ENCODE measurements at regions not wholly inside any gene's neighbourhood (a gene's known extent, or its start where the extent isn't known, plus 50 kb on each side); places are given as distances from the start of the nearest gene placed in this dataset.
"Not testable (repeated sequence)": the region's sequence is repeated elsewhere in the genome, so short reads cannot be mapped to it uniquely, and the experiment has no call there.

DNA sequence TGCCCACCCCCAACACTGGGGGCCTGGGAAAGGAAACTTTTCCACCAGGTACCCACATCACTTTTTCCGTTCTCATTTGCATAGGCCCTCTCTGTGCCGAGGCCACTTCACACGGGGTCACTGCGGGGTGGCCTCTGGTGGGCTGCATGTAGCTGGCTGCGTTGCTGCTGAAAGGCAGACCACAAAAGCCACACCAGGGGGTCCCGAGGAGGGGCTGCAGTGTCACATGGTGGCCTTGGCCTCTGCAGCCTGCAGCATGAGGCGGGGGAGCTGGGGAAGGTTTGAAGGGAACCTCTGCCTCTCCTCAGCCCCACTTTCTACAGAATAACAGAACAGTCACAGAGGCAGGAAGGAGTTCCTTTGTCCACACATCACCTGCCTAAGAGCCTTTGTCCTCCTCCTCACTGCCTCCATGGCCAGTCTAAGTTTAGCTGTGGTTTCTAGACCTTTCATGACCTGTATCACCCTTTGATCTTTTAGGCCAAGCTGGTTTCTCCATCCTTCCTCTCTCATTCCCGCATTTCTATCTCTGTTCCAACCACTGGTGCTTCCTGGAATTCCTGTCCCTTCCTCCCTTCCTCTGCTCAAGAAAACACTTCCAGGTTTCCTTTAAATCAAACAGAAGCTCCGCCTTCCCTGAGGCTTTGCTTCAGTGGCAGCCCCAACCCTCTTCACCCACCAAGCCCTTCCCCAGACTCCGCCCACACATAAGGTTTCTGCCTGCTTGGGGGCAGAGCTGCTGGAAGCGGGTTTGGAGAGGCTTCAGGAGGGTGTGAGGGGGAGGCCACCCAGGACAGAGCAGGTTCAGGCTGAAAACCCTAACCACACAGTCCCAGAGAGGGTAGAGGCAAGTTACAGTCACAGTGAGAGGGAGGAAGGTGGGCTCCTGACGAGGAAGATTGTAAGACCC, 150.7 kb upstream of the TLE3 start:
- DNase-seq (ENCODE audit: low spot score), result no peak

DNA sequence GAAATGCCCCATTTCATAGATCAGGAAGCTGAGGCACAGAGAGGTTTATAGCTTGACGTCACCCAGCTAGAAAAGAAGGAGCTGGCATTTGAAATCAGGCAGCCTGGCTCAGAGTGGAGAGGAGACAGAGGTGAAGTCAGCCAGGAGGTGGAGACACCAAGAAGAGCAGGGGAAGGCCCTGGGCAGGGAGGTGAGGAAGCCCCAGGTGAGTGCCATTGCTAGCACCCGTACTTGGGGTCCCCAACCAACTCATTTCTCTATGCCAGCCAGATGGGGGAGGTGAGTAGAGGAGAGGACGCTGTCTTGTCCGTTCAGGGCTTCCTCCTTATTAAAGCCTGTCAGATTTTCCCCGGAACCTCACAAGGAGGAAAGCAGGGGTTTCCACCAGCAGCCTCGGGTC, 149.6 kb upstream of the TLE3 start:
- no peak for DNase-seq (ENCODE audit: low spot score)

DNA sequence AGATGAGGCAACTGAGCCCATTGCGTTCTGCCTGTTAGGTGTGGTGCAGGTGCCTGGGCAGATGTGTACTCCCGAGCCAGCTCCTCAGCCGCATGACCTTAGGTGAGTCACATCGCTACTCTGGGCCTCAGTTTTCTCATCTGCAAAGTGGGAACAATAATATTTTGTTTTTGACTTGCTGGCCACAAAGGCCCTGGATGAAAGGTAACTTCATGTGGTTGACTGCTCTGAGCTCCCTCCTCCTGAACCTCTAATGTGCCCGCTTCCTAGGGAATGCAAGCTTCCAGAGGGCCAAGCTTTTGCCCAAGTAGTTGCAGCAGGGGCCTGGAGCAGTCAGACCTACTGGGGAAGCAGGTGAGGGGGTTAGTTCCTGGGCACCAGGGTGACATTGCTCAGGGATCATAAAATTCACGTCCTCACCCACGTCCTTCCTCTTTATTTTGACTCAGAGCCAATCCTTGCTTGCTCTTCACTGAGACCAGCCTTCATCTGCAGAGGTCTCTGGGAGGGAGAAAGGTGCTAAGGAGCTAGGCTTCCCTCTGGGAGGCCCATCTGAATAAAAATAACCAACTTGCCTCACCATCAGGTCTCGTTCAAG, 149.0 kb upstream of the TLE3 start:
- no peak for DNase-seq (ENCODE audit: low spot score)

DNA sequence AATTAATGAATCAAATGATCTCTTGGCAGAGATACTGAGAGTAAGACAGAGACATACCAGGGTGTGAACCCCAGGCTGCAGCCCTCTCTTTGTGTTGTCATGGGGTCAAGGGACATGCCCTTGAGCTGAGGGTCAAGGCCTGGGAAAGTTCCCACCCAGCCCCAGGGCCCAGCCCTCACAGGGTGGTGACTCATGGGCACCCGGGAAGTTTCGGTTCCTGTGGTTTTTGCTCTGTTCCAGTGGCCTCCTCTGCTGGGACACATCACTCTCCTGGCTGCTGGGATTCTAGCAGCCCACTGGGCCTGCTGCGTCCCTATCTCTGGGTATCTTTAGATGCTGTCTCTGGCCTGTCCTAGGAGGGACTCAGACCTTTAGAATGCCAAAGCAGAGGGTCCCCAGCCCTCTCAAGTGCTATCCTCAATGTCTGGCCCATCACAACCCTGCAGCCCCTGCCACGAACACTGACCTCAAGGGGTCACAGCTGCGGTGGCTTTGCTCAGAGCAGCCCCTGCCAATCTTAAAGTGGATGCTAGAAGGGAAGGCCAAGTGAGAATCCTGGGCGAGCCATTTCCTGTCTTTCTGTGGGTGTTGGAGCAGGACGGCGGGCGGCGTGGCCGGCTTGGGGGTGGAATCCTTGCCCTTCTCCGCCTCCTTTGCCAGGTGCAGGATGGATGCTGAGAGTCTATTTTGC, 148.4 kb upstream of the TLE3 start:
- no peak for DNase-seq (ENCODE audit: low spot score)

DNA sequence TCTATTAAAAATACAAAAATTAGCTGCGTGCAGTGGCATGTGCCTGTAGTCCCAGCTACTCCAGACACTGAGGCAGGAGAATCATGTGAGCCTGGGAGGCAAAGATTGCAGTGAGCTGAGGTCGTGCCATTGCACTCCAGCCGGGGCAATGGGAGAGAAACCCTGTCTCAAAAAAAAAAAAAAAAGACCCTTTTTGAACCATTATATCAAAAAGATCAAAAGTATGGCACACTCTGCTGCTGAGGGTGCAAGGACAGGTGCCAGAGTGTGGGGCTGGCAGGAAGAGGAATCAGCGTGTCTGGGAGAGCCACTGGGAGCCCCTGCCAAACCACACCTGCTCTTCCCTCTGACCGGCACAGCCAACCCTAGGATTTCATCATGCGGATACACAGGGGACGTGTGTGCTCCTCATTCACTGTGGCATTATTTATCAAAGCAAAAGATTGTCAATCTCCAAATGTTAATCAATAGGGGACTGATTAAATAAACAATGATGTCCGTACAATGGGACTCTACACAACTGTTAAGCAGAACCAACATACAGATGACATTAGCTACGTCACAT, 147.3 kb upstream of the TLE3 start:
- no peak for DNase-seq (ENCODE audit: low spot score)

DNA sequence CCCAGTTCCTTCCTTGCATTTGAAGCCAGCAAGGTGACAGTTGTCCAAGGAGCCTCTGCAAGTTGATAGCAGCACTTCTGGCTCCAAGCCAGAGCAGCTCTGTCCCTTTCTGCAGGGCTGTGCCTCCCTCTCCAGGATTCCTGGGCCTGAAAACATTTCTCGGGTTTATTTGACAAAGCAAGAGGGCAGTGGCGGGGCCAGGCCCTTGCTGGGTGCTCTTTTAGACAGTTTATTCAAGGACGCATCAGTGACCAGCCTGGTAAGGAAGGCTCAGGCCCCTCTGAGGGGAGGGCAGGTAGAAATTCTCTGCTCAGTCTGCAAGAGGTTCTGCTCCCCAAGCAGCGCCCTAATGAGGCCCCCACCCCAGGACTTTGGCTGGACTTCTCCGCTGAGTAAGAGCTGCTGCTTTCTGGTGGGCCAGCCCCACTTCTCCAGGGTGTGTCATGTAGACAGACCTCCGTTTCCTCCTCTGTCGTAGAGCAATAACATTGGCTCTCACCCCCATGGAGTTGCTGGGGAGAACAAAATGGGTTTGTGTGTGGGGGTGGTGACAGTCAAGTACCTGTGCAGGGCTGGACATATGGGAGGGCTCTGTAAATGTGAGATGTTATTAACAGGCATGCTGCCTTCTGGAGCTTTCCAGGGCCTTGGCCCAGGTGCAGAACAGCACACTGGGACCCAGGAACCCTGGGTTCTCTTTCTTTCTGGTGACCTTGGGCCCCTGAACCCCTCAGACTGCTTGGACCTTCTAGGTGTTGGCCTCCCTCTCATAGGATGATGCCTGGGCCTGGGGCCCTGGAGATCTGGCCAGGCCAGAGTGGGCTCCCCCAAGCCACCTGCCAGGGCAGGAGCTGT, 146.2 kb upstream of the TLE3 start:
- no peak for DNase-seq (ENCODE audit: low spot score)

DNA sequence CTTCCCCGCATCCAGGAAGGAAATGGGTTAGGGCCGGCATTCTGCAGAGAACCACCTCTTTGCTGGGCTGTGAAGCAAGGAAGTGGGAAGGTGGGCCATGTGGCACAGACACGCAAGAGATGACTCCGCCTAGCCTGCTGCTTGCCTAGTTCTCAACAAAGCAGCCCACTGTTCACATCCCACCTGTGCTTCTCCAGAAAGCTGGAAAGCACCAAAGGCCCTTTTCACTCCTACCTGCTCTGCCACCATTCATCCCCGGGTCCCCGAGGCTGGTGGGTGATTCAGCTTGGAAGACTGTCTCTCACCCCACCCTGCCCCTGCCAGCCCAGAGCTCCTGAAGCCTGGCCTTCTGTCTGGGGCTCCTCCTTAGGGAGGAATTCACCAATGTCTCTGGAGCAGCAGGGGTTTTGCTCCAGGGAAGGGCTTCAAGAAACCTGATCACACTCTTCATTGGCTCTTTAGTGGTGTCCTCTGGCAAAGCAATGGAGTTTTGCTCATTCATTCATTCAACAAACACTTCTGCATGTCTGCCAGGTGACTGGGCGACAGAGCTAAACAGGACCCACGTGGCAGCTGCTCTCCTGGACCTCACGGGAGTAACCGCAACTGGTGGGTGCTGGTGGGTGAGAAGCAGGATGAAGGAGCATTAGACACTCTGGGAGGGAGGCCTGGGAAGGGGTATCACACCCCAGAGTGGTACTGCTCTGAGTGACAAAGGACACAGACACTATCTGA, 145.4 kb upstream of the TLE3 start:
- no peak for DNase-seq (ENCODE audit: low spot score)

DNA sequence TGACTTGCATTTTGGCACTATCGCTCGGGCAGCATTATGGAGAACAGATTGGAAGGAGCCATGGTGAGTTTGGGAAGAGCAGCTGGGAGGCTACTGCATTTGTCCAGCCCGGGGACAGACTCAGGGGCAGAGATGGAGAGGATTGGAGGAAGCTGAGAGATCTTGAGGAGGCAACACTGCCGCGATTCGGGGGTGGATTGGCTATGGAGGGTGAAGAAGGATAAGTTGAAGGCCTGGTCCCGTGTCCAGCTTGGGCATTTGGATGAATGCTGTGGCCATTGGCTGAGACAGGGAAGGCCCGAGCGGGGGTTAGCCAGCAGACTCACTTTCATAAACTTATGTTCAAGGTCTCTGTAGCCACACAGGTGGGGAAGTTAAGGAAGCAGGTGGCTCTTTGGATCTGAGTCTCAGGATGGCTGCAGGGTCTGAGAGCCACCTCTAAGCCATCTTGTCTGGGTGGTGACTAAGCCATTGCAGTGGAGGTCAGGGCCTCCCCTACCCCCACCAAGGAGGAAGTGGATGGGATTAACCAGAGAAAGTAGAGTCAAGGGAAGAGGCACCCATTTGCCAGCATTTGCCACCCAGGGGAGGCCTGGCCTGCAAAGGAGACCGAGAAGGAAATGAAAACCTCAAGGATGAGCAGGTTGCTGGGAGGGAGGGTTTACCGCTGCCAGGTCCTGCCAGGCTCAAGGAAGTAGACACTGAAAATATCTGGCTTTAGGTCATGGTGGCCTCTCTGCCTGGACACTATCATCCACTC, 144.0 kb upstream of the TLE3 start:
- no peak for DNase-seq (ENCODE audit: low spot score)

DNA sequence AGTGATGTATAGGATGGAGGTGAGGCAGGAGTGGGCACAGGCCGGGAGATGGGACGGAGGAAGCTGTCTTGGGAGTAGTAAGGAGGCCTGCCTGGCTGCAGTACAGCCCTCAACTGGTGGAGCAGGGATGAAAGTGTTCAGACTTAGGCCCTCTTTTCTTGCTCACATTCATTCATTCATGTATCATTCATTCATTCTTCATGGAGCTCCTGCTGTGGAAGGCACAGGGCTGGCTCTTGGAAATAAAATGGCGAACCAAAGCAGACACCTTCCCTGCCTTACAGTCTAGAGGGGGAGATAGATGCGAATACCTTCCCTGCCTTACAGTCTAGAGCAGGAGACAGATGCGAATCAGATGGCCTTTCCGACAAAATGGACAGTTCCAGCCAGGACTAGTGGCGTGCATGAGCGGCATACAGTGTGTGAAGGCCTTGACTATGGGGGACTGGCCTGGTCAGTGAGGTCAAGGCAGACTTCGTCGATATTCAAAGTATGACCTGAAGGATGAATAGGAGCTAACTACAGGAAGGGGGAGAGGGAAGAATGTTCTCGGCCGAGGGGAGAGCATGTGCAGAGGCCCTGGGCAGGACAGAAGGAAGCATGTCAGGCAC, 143.2 kb upstream of the TLE3 start:
- DNase-seq (ENCODE audit: low spot score), result no peak

DNA sequence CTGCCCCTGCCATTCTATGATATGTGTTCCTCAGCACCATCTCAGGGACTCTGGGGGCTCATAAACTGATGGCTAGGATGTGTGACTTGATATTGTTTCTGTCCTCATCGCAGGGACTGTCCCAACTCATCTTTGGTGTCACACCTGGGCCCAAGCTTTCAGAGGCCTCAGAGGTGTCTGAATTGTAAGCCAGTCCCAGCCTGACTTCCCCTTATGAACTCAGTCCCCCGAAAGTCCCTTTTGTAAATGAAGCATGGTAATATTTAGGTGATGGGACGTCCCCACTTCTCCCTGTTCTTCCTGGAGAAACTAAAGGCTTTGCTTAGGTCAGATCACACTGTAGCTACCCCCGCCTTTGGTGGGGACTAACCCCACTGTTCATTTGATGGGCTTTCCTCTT, 142.4 kb upstream of the TLE3 start:
- no peak for DNase-seq (ENCODE audit: low spot score)

DNA sequence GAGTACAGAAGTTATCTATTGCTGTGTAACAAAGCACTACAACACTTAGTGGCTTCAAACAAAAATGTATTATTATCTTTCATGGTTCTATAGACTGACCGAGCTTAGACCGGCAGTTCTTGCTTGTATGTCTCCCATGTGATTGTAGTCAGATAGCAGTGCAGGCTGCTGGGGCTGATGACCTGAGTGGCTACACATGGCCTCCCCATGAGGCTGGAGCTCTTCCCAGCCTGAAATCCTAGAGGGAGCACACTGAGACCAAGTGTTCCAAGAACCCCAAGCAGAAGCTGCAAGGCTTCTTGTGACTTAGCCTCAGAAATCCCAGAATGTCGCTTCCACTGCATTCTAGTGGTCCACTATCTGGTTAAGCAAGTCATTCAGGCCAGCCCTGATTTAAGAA, 141.2 kb upstream of the TLE3 start:
- no peak for DNase-seq (ENCODE audit: low spot score)

DNA sequence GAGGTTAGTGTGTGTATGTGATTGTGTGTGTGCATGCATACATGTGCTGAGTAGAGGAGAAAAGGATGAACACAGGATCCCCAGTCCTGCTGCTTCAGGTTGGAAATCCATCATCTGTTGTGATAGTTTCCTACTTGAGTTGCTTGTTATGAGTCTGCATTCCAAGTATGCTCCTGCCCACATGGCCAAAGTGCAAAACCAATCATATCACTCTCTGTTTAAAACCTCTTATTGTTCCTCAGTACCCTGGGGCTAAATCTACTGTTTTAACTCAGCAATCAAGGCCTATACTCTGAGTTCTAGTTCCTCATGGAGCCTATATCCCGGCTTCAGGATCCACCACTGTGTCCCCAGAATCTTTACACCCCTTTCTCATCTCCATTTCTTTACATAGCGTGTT, 139.9 kb upstream of the TLE3 start:
- no peak for DNase-seq (ENCODE audit: low spot score)

DNA sequence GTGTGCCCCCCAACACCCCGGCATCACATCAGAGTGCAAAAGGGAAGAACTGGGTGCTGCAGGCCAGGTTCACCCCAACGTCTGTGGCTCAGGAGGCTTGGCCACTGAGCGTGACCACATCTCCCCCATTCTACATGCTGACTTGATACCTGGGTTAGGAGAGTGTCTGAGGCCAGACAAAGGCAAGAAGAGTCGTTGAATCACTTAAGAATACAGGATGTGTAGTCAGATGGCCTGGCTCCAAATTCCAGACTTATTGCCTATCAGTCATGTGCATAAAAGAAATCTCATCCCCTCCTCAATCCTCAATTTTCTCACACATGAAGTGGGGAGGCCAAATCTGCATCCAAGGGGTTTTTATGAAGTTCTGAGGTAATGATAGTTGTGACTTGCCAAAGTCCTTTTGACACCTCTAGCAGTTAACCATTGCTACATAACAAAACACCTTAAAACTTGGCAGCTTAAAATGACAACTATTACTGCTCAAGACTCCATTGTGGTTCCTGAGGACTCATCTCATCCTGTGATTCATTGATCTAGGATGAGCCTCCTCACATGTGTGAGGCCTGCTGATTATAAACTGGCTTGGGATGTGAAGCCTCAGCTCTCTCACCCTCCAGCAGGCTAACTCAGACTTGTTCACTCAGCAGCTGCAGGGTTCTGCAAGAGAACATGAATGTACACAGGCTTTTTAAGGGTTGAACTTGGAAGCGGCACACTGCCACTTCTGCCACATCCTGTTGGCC, 138.8 kb upstream of the TLE3 start:
- DNase-seq (ENCODE audit: low spot score), result no peak

DNA sequence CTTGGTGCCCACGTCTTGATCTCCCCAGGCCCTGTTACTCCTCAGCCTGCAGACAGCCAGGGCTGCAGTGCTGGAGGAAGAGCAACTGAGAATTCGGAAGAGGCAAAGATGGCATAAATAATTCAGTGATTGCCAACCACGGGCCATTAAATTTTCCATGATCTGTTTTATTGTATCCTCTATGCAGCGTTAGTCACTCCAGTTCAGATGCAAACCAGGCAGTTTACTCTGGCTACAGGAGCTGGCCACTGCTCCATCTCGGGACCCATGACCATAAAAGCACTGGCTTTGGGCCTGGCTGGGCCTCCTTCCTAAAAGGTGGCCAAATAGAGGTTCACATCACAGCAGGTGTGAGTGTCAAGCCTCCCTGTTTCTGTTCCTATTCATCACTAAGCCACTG, 137.6 kb upstream of the TLE3 start:
- no peak for DNase-seq (ENCODE audit: low spot score)

DNA sequence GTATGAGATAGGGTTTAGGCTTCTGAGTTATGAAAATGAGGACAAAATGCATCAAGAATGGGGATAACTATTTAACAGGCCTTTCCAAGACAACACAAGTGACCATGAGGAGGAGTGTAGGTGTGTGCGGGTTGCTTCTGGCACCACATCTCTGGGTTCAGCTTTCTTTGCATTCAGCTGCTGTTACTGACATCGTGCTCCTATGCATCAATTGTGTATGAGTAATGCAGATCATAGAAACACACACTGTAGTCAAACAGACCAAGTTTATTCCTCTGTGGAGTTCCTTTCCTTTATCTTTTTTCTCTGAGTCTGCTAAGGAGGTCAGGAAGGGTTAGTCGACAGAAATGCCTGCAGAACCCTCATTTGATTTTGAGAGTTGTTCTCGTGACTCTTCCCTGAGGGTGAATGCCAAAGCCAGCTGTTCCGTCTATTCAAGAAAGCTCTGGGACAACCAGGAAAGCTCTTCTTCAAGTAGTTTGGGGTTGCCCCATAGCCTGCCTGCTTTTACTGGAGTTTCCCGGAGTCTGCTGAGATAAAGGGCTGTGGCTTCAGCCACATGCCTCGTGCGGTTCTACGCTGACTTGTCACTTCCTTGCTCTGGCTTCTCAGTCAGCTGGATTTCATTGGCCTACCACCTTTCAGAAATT, 136.7 kb upstream of the TLE3 start:
- DNase-seq (ENCODE audit: low spot score), result no peak

DNA sequence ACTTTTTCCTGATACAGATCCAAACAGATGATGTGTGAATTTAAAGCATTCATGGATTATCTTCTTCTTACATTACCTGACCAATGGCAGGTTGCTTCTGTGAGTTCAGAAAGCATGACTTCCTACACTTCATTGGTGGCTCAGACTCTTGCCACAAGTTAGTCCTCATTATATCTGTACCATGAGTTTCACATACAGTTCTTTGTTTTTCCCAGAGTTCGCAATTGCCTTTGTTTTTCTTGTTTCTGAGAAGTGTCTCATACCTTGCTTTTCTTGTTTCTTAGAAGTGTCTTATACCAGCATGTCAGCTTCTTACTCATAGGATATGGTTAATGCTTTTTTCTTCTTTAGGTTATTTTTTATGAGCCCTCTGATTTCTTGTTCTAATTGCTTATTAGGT, 133.8 kb upstream of the TLE3 start:
- DNase-seq (ENCODE audit: low spot score), result no peak

DNA sequence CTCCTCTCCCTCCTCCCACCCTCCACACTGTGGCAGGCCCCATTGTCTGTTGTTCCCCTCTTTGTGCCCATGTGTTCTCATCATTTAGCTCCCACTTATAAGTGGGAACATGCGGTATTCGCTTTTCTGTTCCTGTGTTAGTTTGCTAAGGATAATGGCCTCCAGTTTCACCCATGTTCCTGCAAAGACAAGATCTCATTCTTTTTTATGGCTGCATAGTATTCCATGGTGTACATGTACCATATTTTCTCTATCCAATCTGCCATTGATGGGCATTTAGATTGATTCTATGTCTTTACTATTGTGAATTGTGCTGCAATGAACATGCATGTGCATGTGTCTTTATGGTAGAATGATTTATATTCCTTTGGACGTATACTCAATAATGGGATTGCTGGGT, 130.2 kb upstream of the TLE3 start:
- DNase-seq (ENCODE audit: low spot score), result not testable (repeated sequence)

DNA sequence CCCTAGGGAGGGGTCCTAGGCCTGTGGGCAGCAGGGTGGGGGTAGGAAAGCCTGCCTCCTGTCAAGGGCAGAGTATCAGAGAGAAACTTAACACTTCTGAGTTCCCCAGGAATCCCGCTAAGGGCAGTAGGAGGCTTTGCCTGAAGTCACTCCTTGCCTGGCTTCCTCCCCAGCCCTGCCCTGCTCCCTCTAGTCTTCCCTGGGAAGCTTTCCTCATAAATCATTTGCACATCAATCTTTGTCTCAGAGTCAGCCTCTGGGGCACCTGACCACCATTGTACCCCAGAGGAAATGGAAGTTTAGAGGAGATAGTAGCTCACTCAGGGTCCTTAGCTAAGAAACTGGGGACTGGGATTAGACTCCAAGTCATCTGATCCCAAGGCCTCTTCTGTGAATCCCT, 129.4 kb upstream of the TLE3 start:
- no peak for DNase-seq (ENCODE audit: low spot score)

All from CD4-positive, alpha-beta T cell treated with Interleukin-15 for 4 hours (primary cell).